ENCODE measurements at regions not wholly inside any gene's neighbourhood (a gene's known extent, or its start where the extent isn't known, plus 50 kb on each side); places are given as distances from the start of the nearest gene placed in this dataset.

DNA sequence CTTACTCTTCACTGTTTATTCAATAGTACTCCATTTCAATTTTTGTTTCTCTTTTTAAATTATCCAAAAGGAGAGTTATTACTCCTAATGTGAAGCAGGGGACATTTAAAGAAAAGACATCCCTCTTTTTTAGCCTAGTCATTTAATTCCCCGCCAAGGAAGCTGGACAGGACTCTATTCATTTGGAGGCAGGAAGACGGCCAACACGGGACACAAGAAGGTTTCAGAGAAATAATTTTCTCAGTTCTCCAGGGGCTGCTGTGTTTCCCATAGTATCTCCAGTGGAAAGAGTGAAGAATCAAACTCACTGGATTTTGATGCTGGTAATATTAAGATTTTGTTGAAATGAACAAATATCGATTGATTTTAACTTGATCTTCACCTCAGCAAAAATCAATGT is 833.7 kb downstream of the ROBO2 start:
- TF ChIP-seq, protein P1, sequence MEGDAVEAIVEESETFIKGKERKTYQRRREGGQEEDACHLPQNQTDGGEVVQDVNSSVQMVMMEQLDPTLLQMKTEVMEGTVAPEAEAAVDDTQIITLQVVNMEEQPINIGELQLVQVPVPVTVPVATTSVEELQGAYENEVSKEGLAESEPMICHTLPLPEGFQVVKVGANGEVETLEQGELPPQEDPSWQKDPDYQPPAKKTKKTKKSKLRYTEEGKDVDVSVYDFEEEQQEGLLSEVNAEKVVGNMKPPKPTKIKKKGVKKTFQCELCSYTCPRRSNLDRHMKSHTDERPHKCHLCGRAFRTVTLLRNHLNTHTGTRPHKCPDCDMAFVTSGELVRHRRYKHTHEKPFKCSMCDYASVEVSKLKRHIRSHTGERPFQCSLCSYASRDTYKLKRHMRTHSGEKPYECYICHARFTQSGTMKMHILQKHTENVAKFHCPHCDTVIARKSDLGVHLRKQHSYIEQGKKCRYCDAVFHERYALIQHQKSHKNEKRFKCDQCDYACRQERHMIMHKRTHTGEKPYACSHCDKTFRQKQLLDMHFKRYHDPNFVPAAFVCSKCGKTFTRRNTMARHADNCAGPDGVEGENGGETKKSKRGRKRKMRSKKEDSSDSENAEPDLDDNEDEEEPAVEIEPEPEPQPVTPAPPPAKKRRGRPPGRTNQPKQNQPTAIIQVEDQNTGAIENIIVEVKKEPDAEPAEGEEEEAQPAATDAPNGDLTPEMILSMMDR (IDR thresholded peaks at IDR 0.05) = no peak
- no peak for TF ChIP-seq POLR2A (IDR thresholded peaks at IDR 0.05)

All from testis (tissue), 2 donors.